HG03108 (cell line): ENCODE measurements at regions not wholly inside any gene's neighbourhood (a gene's known extent, or its start where the extent isn't known, plus 50 kb on each side); places are given as distances from the start of the nearest gene placed in this dataset.

Source experiments
- ATAC-seq: cut with Tn5 transposase; IDR thresholded peaks from one replicate; pipeline ENCODE4 v1.9.1; 2021; ENCODE audit warnings: moderate library complexity; ENCODE audit not compliant: unreplicated experiment

DNA sequence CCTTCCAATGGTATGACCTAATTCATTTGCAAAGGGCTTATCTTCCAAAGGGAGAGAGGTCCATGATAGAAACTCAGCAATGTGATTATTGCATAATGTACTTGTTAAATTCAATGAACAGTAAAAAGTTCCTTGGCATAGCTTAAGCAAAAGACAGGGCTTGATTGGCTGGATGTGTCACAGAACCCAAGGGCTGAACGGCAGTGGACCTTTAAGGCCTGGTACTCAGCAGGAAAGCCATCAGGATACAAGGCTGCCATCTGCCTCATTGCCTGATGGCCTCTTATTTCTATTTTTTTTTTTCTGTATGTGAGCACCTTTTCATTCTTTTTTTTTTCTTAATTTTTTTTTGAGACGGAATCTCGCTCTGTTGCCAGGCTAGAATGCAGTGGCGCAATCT lies 208.9 kb upstream of the WSCD1 start:
- no peak for ATAC-seq

- ATAC-seq, result no peak
These were observed 208.3 kb upstream of the WSCD1 start for GRCh38 chr17:5861854-5862253.

GRCh38 chr17:5862395-5862794 lies 207.8 kb upstream of the WSCD1 start:
- no peak for ATAC-seq

DNA sequence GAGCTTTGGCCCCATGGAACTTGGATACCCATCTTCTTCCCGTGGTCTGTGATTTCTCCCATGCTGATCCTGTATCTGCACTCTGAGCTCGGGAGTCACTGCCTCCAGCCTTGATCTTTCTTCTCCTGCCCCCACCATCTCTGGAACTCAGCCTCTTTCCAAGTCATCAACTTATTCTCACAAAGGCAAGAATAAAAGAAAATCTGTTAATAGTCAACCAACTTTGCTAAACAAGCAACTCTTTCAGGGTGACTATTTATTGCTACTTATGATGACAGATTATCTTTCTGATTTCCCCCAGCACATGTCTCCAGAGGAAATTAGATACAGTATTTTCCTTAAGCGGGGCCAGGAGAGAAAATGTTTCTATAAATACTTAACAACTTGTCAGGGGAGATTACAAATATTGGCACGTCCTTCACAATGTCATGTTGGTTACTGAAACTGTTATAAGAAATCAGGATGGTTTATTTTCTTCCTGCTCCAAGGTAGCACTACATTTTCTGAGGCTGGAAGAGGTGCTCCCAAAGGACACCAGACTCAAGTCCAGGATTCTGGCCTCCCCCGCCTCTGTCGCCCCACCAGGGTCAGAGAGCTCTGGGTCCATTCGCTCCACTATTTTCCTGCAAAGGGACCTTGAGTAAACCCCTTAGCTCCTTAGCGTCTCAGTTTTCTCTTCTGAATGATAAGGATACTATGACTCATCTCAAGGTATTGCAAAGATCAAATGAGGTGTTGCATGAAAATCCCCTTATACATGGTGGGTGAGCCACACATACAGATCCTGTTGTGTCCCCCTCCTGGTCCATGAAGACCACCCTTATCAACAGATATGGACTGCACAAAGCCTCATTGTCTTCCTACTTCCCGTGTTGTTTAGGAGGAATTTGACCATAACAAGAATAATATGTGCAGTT lies 205.2 kb upstream of the WSCD1 start:
- ATAC-seq, result no peak

DNA sequence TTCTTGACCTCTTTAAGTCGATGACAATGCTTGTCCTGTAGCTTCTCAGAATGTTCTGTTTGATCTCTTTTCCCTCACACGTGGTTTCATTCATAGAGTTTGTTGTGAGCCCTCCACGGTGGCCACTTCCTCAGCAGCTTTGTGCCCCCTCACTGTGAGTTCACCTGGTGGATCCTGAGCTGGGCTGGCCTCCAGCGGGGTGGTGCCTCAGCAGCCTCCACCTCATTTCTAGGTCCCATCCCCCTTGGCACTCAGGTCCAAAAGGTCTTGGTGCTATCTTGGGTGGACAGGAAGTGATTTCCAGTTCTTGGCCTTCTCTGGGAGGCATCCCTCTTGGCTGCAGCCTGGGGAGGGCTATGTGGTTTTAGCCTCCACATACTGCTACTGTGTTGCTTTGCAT lies 203.2 kb upstream of the WSCD1 start:
- ATAC-seq, result no peak

DNA sequence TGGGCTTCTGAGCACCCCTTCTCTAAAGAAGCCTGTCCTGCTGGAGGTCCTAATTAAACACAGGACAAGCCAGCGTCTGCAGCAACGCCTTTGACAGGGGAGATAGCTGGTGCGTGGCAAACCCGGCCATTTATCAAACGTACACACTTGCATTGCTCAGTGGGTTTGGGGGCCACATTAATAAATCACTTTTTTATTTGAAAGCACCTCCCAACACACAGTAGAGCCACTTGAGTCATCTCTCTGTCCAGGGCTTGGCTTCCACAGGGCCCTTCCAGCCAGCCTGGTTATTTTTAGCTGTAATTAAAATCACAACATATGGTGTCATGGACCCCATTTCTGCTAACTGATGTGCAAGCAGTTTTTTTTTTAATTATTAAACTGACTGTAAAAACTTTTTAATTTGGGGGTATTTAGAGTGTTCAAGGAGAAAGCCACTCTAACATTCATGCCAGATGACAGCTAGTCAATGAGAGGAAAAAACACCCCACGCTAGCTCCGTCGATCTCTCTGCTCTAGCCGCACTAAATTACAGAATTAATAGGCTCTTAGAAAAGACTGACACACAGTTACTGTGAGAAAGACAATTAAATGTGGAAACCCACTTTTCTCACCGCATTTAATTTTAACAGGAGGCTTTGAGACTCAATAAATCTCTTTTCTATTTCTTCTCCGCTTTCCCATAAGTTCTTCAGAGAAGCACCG lies 201.0 kb upstream of the WSCD1 start:
- no peak for ATAC-seq

GRCh38 chr17:5870231-5870953 lies 199.8 kb upstream of the WSCD1 start:
- no peak for ATAC-seq

- no peak for ATAC-seq
These were observed 198.5 kb upstream of the WSCD1 start for GRCh38 chr17:5871666-5872065.

DNA sequence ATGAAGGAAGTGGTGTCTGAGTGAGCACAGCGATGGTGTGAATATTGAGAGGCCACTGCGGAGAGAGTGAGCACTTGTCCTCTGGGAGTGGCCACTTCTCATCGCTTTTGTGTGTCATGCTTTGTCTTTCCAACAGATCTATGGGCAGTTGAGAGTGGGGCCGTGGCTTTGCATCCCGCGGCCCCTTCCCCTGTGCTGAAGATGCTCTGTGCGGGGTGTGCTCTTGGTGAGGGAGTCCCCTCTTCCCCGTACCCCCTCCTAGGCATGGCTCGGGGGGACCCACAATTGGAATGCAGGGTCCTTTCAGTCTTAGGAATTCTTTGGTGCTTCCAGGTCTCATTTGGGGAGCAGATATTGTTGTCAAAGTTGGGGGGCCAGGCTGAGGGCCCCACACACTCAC lies 197.3 kb upstream of the WSCD1 start:
- no peak for ATAC-seq

- ATAC-seq, result no peak
These were observed 196.4 kb upstream of the WSCD1 start for GRCh38 chr17:5873781-5874180.

- no peak for ATAC-seq
These were observed 195.7 kb upstream of the WSCD1 start for GRCh38 chr17:5874486-5874885.

GRCh38 chr17:5877366-5877765 lies 192.8 kb upstream of the WSCD1 start:
- ATAC-seq, result no peak

- ATAC-seq, result no peak
These were observed 192.2 kb upstream of the WSCD1 start for GRCh38 chr17:5877948-5878347.

DNA sequence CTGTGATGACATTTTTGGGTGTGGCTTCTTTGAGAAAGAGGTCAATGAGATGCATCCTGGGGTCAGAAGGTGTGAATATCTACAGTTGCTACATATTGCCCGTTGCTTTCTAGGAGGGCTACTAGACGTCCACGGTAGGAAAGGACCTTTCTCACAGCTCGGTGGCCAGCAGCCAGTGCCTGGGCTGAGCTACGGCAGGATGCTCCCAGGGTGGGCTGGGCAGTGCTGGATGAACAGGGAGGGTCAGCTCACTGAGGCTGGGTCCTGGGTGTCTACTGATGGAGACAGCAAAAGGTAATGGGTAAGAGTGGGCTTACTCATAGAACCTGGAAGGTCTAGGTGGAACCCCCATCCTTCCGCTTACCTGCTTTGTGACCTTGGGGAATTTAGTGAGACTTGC lies 188.3 kb upstream of the WSCD1 start:
- ATAC-seq, result no peak

- no peak for ATAC-seq
These were observed 186.2 kb upstream of the WSCD1 start for GRCh38 chr17:5883775-5884665.

GRCh38 chr17:5885336-5885735 lies 184.8 kb upstream of the WSCD1 start:
- no peak for ATAC-seq

DNA sequence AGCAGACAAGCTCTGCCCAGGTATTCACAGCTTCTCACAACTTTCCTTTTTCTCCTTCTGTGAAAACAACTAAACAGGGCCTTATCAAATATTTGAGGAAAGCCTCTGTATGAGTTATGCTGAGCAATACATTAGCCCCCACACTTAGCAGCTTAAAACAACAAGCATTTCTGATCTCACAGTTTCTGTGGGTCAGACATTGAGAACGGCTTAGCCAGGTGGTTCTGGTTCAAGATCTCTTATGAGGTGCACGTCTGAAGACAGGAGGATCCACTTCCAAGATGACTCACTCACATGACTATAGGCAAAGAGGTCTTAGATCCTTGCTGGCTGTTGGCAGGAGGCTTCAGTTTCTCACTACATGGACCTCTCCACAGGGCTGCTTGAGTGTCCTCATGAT lies 181.4 kb upstream of the WSCD1 start:
- no peak for ATAC-seq

DNA sequence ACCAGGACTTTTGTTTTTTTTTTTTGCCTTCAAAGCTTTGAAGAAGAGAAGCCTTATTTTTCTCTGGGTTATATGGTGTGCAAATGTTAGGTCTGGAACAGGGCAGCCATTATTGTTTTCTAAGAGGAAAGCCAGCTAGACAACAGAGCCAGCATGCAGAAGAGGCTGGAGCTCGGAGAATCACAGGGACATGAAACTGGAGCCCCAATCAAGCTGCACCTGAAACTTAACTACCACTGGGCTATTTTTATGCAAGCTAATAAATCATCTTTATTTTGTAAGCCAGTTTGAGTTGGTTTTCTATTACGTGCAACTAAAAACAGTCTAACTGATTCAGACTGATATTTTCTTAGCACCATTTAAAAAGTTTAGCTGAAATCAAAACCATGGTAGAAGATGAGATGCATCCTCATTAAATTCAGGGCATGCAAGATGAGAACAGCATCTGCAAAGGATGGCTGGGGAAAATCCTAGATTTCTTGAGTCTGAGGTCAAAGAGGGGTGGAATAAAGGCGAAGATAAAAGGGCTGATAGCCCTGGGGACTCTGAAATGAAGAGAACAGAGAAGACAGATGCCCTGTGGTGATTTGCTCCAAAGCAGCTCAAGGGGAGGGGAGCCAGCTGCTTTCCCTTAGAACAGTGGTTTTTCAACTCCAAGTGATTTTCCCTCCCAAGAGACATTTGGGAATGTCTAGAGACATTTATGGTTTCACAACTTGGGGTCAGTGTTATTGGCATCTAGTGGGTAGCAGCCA lies 177.1 kb upstream of the WSCD1 start:
- ATAC-seq, result no peak

DNA sequence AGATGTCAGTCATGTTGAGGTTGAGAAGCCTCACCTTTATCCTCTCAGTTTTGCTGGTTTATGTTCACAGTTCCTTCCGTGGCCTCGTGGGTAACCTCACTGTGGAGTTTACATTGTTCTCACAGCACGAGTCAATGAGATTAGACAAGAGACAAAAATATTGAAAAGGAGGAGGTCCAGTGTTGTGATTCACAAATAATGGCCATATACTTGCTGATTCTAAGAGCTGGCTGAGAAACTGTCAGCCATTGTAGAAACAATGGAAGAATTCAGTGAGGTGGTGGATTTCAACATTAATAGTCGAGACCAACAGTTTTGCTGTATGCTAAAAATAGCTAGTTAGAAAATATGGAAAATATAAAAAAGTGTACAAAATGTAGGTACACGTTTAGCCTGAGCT lies 176.4 kb upstream of the WSCD1 start:
- ATAC-seq, result no peak

- no peak for ATAC-seq
These were observed 174.9 kb upstream of the WSCD1 start for GRCh38 chr17:5895276-5895675.
